SU-DHL-6 (cell line): ENCODE measurements at regions not wholly inside any gene's neighbourhood (a gene's known extent, or its start where the extent isn't known, plus 50 kb on each side); places are given as distances from the start of the nearest gene placed in this dataset.
A peak's percentile ranks its signal among the peaks of the same experiment; 100 is the strongest.

Experiments used
- H2AFZ ChIP-seq: fragments of 200-600 bp; sonication (generic); 2 replicates; pipeline ENCODE4 v1.6.1; 2014; ENCODE audit warnings: low read depth, mild to moderate bottlenecking, moderate library complexity, mixed read lengths, antibody characterized with exemption, low read length; ENCODE audit not compliant: severe bottlenecking
- H3F3A ChIP-seq: fragments of 200-600 bp; shearing (Covaris generic); 2 replicates; pipeline ENCODE4 v1.6.0; 2016; ENCODE audit warnings: antibody characterized with exemption, mild to moderate bottlenecking; ENCODE audit not compliant: insufficient read depth
- H3K27ac ChIP-seq: fragments of 200-600 bp; sonication (generic); 2 replicates; pipeline ENCODE4 v1.5.1; 2016; ENCODE audit warnings: low read depth, mild to moderate bottlenecking, low read length, moderate library complexity, mixed read lengths
- H3K27me3 ChIP-seq: fragments of 200-600 bp; sonication (generic), shearing (Covaris generic); 2 replicates; pipeline ENCODE4 v1.6.0; 2014; ENCODE audit warnings: mild to moderate bottlenecking, low read length
- H3K36me3 ChIP-seq: fragments of 200-600 bp; sonication (generic); 2 replicates; pipeline ENCODE4 v1.6.1; 2014; ENCODE audit warnings: mild to moderate bottlenecking, low read length, mixed read lengths
- H3K4me2 ChIP-seq: fragments of 300-600, 200-600 bp; shearing (Covaris generic), sonication (generic); 2 replicates; pipeline ENCODE4 v1.6.0; 2014; ENCODE audit warnings: low read length, low read depth, mild to moderate bottlenecking; ENCODE audit not compliant: poor library complexity, severe bottlenecking
- H3K4me3 ChIP-seq: fragments of 200-600 bp; sonication (generic); 2 replicates; pipeline ENCODE4 v1.5.1; 2014; ENCODE audit warnings: antibody characterized with exemption, low read length, mild to moderate bottlenecking, mixed read lengths; ENCODE audit not compliant: insufficient read depth, poor library complexity, severe bottlenecking
- H3K79me2 ChIP-seq: fragments of 200-600 bp; sonication (generic); 2 replicates; pipeline ENCODE4 v1.6.1; 2014; ENCODE audit warnings: mild to moderate bottlenecking, low read length, moderate library complexity; ENCODE audit not compliant: insufficient read depth
- H3K9ac ChIP-seq: fragments of 200-600 bp; sonication (generic); 2 replicates; pipeline ENCODE4 v1.7.0; 2014; ENCODE audit warnings: mild to moderate bottlenecking, low read length
- H3K9me2 ChIP-seq: fragments of 200-600 bp; sonication (generic); replicated peaks from 2 replicates; pipeline ENCODE4 v1.6.1; 2014; ENCODE audit warnings: low read length; ENCODE audit not compliant: insufficient read depth
- H3K9me3 ChIP-seq: fragments of 200-600 bp; sonication (generic); 2 replicates; pipeline ENCODE4 v1.6.1; 2014; ENCODE audit warnings: low read length, mixed read lengths; ENCODE audit not compliant: insufficient read depth
- H4K20me1 ChIP-seq: fragments of 200-600 bp; sonication (generic); 2 replicates; pipeline ENCODE4 v1.6.1; 2014; ENCODE audit warnings: low read depth, mild to moderate bottlenecking, antibody characterized with exemption, low read length, moderate library complexity, mixed read lengths
- CTCF ChIP-seq: fragments of 200-600 bp; sonication (generic); IDR thresholded peaks from one replicate; pipeline ENCODE4 v1.5.1; 2017; ENCODE audit warnings: antibody characterized with exemption, mild to moderate bottlenecking, low read length, moderate library complexity; ENCODE audit not compliant: insufficient read depth, poor library complexity, severe bottlenecking
- EZH2phosphoT487 ChIP-seq: fragments of 200-600 bp; sonication (generic), shearing (Covaris generic); conservative IDR thresholded peaks from 2 replicates; pipeline ENCODE4 v1.6.1; 2018; ENCODE audit warnings: mild to moderate bottlenecking, antibody characterized with exemption, low read length, moderate library complexity, mixed read lengths

- Histone ChIP-seq H3K9me3 (no peaks in the 10 kb centered on the region), H3K9ac (no peak overlapping the region)
Observed at GRCh38 chr4:30832639-30833038, 112.5 kb downstream of the PCDH7 start.

GRCh38 chr4:30833206-30833605 is 113.0 kb downstream of the PCDH7 start:
- Histone ChIP-seq H3K27me3 (no peaks in the 10 kb centered on the region), H3K9me2 (no peaks in the 10 kb centered on the region), H3K79me2 (no peaks in the 10 kb centered on the region), H3K4me2 (no peak overlapping the region), H4K20me1 (no peaks in the 10 kb centered on the region), H2AFZ (no peak overlapping the region), H3K9me3 (no peaks in the 10 kb centered on the region), H3K27ac (no peak overlapping the region), H3K36me3 (no peaks in the 10 kb centered on the region), H3K9ac (no peak overlapping the region), H3K4me3 (no peak overlapping the region), H3F3A (no peaks in the 10 kb centered on the region)
- no peak for TF ChIP-seq EZH2phosphoT487
- no peak for TF ChIP-seq CTCF

More at GRCh38 chr4:30832639-30833038, 112.5 kb downstream of the PCDH7 start:
- Histone ChIP-seq H4K20me1 (no peaks in the 10 kb centered on the region), H3K79me2 (no peaks in the 10 kb centered on the region), H3K4me3 (no peak overlapping the region), H3K36me3 (no peaks in the 10 kb centered on the region), H3F3A (no peaks in the 10 kb centered on the region), H2AFZ (no peak overlapping the region), H3K4me2 (no peak overlapping the region), H3K27me3 (no peaks in the 10 kb centered on the region), H3K27ac (no peak overlapping the region), H3K9me2 (no peaks in the 10 kb centered on the region)
- TF ChIP-seq EZH2phosphoT487, result no peak

- Histone ChIP-seq H3K36me3 (no peaks in the 10 kb centered on the region), H2AFZ (no peak overlapping the region), H3K79me2 (no peaks in the 10 kb centered on the region), H4K20me1 (no peaks in the 10 kb centered on the region), H3K27me3 (no peaks in the 10 kb centered on the region), H3F3A (no peaks in the 10 kb centered on the region), H3K4me2 (no peak overlapping the region), H3K9me3 (no peaks in the 10 kb centered on the region), H3K4me3 (no peak overlapping the region), H3K27ac (no peak overlapping the region), H3K9me2 (no peaks in the 10 kb centered on the region), H3K9ac (no peak overlapping the region)
- TF ChIP-seq EZH2phosphoT487, result no peak
- no peak for TF ChIP-seq CTCF
Observed at GRCh38 chr4:30835044-30835443, 114.9 kb downstream of the PCDH7 start.

DNA sequence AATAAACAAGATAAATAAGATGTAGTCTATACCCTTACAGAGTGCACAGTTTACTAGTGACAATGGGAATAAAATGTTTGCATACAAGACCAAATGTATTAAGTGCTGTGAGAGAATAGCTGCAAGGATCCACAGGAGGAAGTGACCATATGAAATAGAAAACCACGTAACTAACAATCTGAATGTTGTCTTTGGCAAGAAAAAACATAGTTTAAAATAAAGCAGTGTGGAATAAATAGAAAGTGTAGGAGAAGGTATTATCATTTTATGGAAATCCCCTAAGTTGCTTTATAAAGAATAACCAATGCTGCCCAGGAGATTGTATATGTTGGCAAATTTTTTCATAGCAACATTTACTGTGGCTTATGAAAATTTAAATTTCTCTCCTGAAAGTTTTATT is 116.1 kb downstream of the PCDH7 start:
- Histone ChIP-seq H3K4me2 (no peak overlapping the region), H3K4me3 (no peak overlapping the region), H3K9me3 (no peaks in the 10 kb centered on the region), H3K9ac (no peak overlapping the region), H4K20me1 (no peaks in the 10 kb centered on the region), H3K9me2 (no peaks in the 10 kb centered on the region), H3K36me3 (no peaks in the 10 kb centered on the region), H3K27me3 (no peaks in the 10 kb centered on the region), H3F3A (no peaks in the 10 kb centered on the region), H2AFZ (peak overlapping the region; percentile 14), H3K27ac (no peak overlapping the region), H3K79me2 (no peaks in the 10 kb centered on the region)
- TF ChIP-seq EZH2phosphoT487 (no peak), CTCF (no peak)
